Peyer's patch (tissue), 4 donors: ENCODE measurements at regions not wholly inside any gene's neighbourhood (a gene's known extent, or its start where the extent isn't known, plus 50 kb on each side); places are given as distances from the start of the nearest gene placed in this dataset.

Experiments used
- DNase-seq, 3 donors: peaks; one replicate each; pipeline ENCODE4 v3.0.0-alpha.2; 2017 to 2019
- H3K27ac ChIP-seq, 4 donors: fragments of 200-600 bp; sonication (generic); one replicate each; pipeline ENCODE4 v1.5.1; 2016 to 2019
- H3K27me3 ChIP-seq, 2 donors: fragments of 200-600 bp; sonication (generic); one replicate each; pipeline ENCODE4 v1.5.1; 2019
- H3K36me3 ChIP-seq, 3 donors: fragments of 200-600 bp; sonication (generic); one replicate each; pipeline ENCODE4 v1.5.1; 2016 to 2019
- H3K4me1 ChIP-seq, 4 donors: fragments of 200-600 bp; sonication (generic); one replicate each; pipeline ENCODE4 v1.5.1; 2016 to 2019
- H3K4me3 ChIP-seq, 4 donors: fragments of 200-600 bp; sonication (generic); 1 replicate in 3 of 4; 2 replicates in 1 of 4; pipeline ENCODE4 v1.5.1; 2016 to 2019; ENCODE audit warnings: mild to moderate bottlenecking in 1 of 4
- H3K9me3 ChIP-seq, 4 donors: fragments of 200-600 bp; sonication (generic); one replicate each; pipeline ENCODE4 v1.5.1; 2016 to 2019; ENCODE audit warnings: mild to moderate bottlenecking in 1 of 4
- CTCF ChIP-seq, 6 experiments: fragments of 450-650 bp in 4 of 6; fragments of 200-600 bp in 2 of 6; sonication (generic) in 1 of 6; IDR thresholded peaks; one replicate each; pipeline ENCODE4 v1.5.1; 2017 to 2019; ENCODE audit warnings: antibody characterized with exemption in 6 of 6, mild to moderate bottlenecking in 3 of 6, moderate library complexity in 1 of 6
- POLR2A ChIP-seq, 2 donors: fragments of 450-650 bp; IDR thresholded peaks; one replicate each; pipeline ENCODE4 v1.5.1; 2017; ENCODE audit warnings: antibody characterized with exemption in 2 of 2, mild to moderate bottlenecking in 2 of 2, moderate library complexity in 2 of 2

GRCh38 chr9:80399606-80400005 lies 827.8 kb downstream of the TLE4 start:
- DNase-seq, result no peak

GRCh38 chr9:80387828-80388227 lies 816.1 kb downstream of the TLE4 start:
- no peak for TF ChIP-seq CTCF (IDR thresholded peaks at IDR 0.05)
- no peak for TF ChIP-seq POLR2A (IDR thresholded peaks at IDR 0.05)
- no peak overlapping the region for H3K4me3 ChIP-seq
- H3K27me3 ChIP-seq, result no peaks in the 10 kb centered on the region
- H3K36me3 ChIP-seq, result no peaks in the 10 kb centered on the region
- no peaks in the 10 kb centered on the region for H3K9me3 ChIP-seq
- DNase-seq, result no peak
- no peaks in the 10 kb centered on the region for H3K4me1 ChIP-seq
- no peak overlapping the region for H3K27ac ChIP-seq

More at GRCh38 chr9:80399606-80400005, 827.8 kb downstream of the TLE4 start:
- Histone ChIP-seq H3K27ac (no peak overlapping the region), H3K9me3 (no peaks in the 10 kb centered on the region), H3K4me3 (no peak overlapping the region), H3K27me3 (no peaks in the 10 kb centered on the region), H3K4me1 (no peaks in the 10 kb centered on the region), H3K36me3 (no peaks in the 10 kb centered on the region)
- TF ChIP-seq CTCF (IDR thresholded peaks at IDR 0.05) (no peak), POLR2A (IDR thresholded peaks at IDR 0.05) (no peak)

- DNase-seq, result no peak
- Histone ChIP-seq H3K4me3 (no peak overlapping the region), H3K27me3 (no peaks in the 10 kb centered on the region), H3K27ac (no peak overlapping the region), H3K36me3 (no peaks in the 10 kb centered on the region), H3K4me1 (no peaks in the 10 kb centered on the region), H3K9me3 (no peaks in the 10 kb centered on the region)
- no peak for TF ChIP-seq CTCF (IDR thresholded peaks at IDR 0.05)
- TF ChIP-seq POLR2A (IDR thresholded peaks at IDR 0.05), result no peak
Measured at GRCh38 chr9:80385246-80385645, 813.5 kb downstream of the TLE4 start.

- Histone ChIP-seq H3K36me3 (no peaks in the 10 kb centered on the region), H3K27ac (no peak overlapping the region), H3K4me1 (no peaks in the 10 kb centered on the region), H3K9me3 (no peaks in the 10 kb centered on the region), H3K27me3 (no peaks in the 10 kb centered on the region), H3K4me3 (no peak overlapping the region)
- DNase-seq, result no peak
- no peak for TF ChIP-seq CTCF (IDR thresholded peaks at IDR 0.05)
- TF ChIP-seq POLR2A (IDR thresholded peaks at IDR 0.05), result no peak
Measured at GRCh38 chr9:80383331-80383730, 811.6 kb downstream of the TLE4 start.

- H3K27me3 ChIP-seq, result no peaks in the 10 kb centered on the region
- no peak overlapping the region for H3K4me3 ChIP-seq
- H3K4me1 ChIP-seq, result no peaks in the 10 kb centered on the region
- H3K27ac ChIP-seq, result no peak overlapping the region
- no peaks in the 10 kb centered on the region for H3K9me3 ChIP-seq
- H3K36me3 ChIP-seq, result no peaks in the 10 kb centered on the region
- no peak for DNase-seq
- no peak for TF ChIP-seq POLR2A (IDR thresholded peaks at IDR 0.05)
- no peak for TF ChIP-seq CTCF (IDR thresholded peaks at IDR 0.05)
Measured at GRCh38 chr9:80382211-80382891, 810.6 kb downstream of the TLE4 start.

GRCh38 chr9:80380301-80380700 lies 808.5 kb downstream of the TLE4 start:
- no peaks in the 10 kb centered on the region for H3K27me3 ChIP-seq
- TF ChIP-seq POLR2A (IDR thresholded peaks at IDR 0.05) (no peak), CTCF (IDR thresholded peaks at IDR 0.05) (no peak)
- H3K36me3 ChIP-seq, result no peaks in the 10 kb centered on the region
- no peak for DNase-seq
- H3K9me3 ChIP-seq, result no peaks in the 10 kb centered on the region
- no peaks in the 10 kb centered on the region for H3K4me1 ChIP-seq
- H3K27ac ChIP-seq, result no peak overlapping the region
- H3K4me3 ChIP-seq, result no peak overlapping the region
